H9 (cell line): ENCODE measurements at regions not wholly inside any gene's neighbourhood (a gene's known extent, or its start where the extent isn't known, plus 50 kb on each side); places are given as distances from the start of the nearest gene placed in this dataset.

Source experiments
- DNase-seq: peaks from one replicate; pipeline ENCODE4 v3.0.0-alpha.2; 2017
- H2AFZ ChIP-seq: one replicate; pipeline ENCODE4 v1.6.1; 2013; ENCODE audit warnings: mild to moderate bottlenecking, low read length, control low read depth, moderate library complexity
- H2AK5ac ChIP-seq: 2 replicates; pipeline ENCODE4 v1.6.1; 2013; ENCODE audit warnings: low read length, control low read depth, mixed read lengths; ENCODE audit not compliant: insufficient read length
- H2BK120ac ChIP-seq: one replicate; pipeline ENCODE4 v1.6.1; 2013; ENCODE audit warnings: low read depth, mild to moderate bottlenecking, low read length, control low read depth, inconsistent platforms; ENCODE audit not compliant: poor library complexity, severe bottlenecking
- H2BK12ac ChIP-seq: 2 replicates; pipeline ENCODE4 v1.6.1; 2013; ENCODE audit warnings: low read length, control low read depth, mixed read lengths, low read depth; ENCODE audit not compliant: insufficient read length
- H2BK15ac ChIP-seq: 2 replicates; pipeline ENCODE4 v1.6.1; 2013; ENCODE audit warnings: low read depth, low read length, control low read depth
- H2BK20ac ChIP-seq: one replicate; pipeline ENCODE4 v1.6.1; 2013; ENCODE audit warnings: low read depth, mild to moderate bottlenecking, low read length, control low read depth, inconsistent platforms; ENCODE audit not compliant: poor library complexity, severe bottlenecking
- H2BK5ac ChIP-seq: 2 replicates; pipeline ENCODE4 v1.6.1; 2013; ENCODE audit warnings: low read length, control low read depth, mixed read lengths; ENCODE audit not compliant: insufficient read length
- H3K14ac ChIP-seq: 2 replicates; pipeline ENCODE4 v1.6.1; 2013; ENCODE audit warnings: low read length, control low read depth; ENCODE audit not compliant: insufficient read depth
- H3K18ac ChIP-seq: 2 replicates; pipeline ENCODE4 v1.6.1; 2013; ENCODE audit warnings: low read depth, mild to moderate bottlenecking, mixed read lengths, low read length, control low read depth; ENCODE audit not compliant: insufficient read length
- H3K23ac ChIP-seq: 2 replicates; pipeline ENCODE4 v1.6.1; 2013; ENCODE audit warnings: low read length, control low read depth, mixed read lengths, low read depth; ENCODE audit not compliant: insufficient read length
- H3K23me2 ChIP-seq: 2 replicates; pipeline ENCODE4 v1.6.1; 2013; ENCODE audit warnings: low read depth, mild to moderate bottlenecking, mixed read lengths, low read length, control low read depth; ENCODE audit not compliant: insufficient read length, poor library complexity, severe bottlenecking
- H3K27ac ChIP-seq: 2 replicates; pipeline ENCODE4 v1.5.1; 2013; ENCODE audit warnings: low read length, control low read depth, mixed read lengths, low read depth; ENCODE audit not compliant: insufficient read length
- H3K27me3 ChIP-seq: 2 replicates; pipeline ENCODE4 v1.6.1; 2013; ENCODE audit warnings: low read length, control low read depth, inconsistent platforms; ENCODE audit not compliant: insufficient read depth
- H3K4ac ChIP-seq: 2 replicates; pipeline ENCODE4 v1.6.1; 2013; ENCODE audit warnings: low read depth, mild to moderate bottlenecking, control low read depth, inconsistent platforms, low read length, moderate library complexity
- H3K4me1 ChIP-seq: 2 replicates; pipeline ENCODE4 v1.6.1; 2013; ENCODE audit warnings: low read length, control low read depth, inconsistent platforms; ENCODE audit not compliant: insufficient read depth
- H3K4me2 ChIP-seq: 2 replicates; pipeline ENCODE4 v1.6.1; 2013; ENCODE audit warnings: low read length, control low read depth, mixed read lengths; ENCODE audit not compliant: insufficient read length, insufficient read depth
- H3K56ac ChIP-seq: 2 replicates; pipeline ENCODE4 v1.6.1; 2013; ENCODE audit warnings: low read depth, mild to moderate bottlenecking, mixed read lengths, low read length, control low read depth; ENCODE audit not compliant: insufficient read length
- H3K79me1 ChIP-seq: 2 replicates; pipeline ENCODE4 v1.6.1; 2013; ENCODE audit warnings: low read depth, mild to moderate bottlenecking, moderate library complexity, low read length, control low read depth, inconsistent platforms; ENCODE audit not compliant: insufficient read depth, poor library complexity, severe bottlenecking
- H3K79me2 ChIP-seq: 2 replicates; pipeline ENCODE4 v1.6.1; 2013; ENCODE audit warnings: low read length, control low read depth, inconsistent platforms; ENCODE audit not compliant: insufficient read depth
- H3K9ac ChIP-seq: 2 replicates; pipeline ENCODE4 v1.6.1; 2013; ENCODE audit warnings: low read length, control low read depth, mixed read lengths; ENCODE audit not compliant: insufficient read length; ENCODE audit errors: extremely low read depth
- H3K9me3 ChIP-seq: one replicate; pipeline ENCODE4 v1.6.1; 2013; ENCODE audit warnings: low read depth, low read length, inconsistent platforms; ENCODE audit not compliant: control insufficient read depth
- H3T11ph ChIP-seq: one replicate; pipeline ENCODE4 v1.6.1; 2013; ENCODE audit warnings: mild to moderate bottlenecking, low read length, control low read depth, inconsistent platforms
- H4K20me1 ChIP-seq: one replicate; pipeline ENCODE4 v1.6.1; 2013; ENCODE audit not compliant: control insufficient read depth, insufficient read length, insufficient read depth
- H4K5ac ChIP-seq: 2 replicates; pipeline ENCODE4 v1.6.1; 2013; ENCODE audit warnings: low read depth, mild to moderate bottlenecking, mixed read lengths, low read length, control low read depth; ENCODE audit not compliant: insufficient read length
- H4K8ac ChIP-seq: replicated peaks from 2 replicates; pipeline ENCODE4 v1.6.1; 2013; ENCODE audit warnings: low read length, control low read depth, mixed read lengths, low read depth; ENCODE audit not compliant: insufficient read length
- H4K91ac ChIP-seq: 2 replicates; pipeline ENCODE4 v1.6.1; 2013; ENCODE audit warnings: low read depth, mild to moderate bottlenecking, moderate library complexity, mixed read lengths, low read length, control low read depth; ENCODE audit not compliant: insufficient read length
- H3K27ac Mint-ChIP-seq, 3 experiments: 2 replicates in 2 of 3; 3 replicates in 1 of 3; pipeline ENCODE4 v1.8.0; 2020 to 2021; ENCODE audit warnings: mixed read lengths in 3 of 3, mild to moderate bottlenecking in 1 of 3, moderate library complexity in 1 of 3
- H3K27me3 Mint-ChIP-seq: 2 replicates; pipeline ENCODE4 v1.8.0; 2021; ENCODE audit warnings: low read depth, mild to moderate bottlenecking, moderate library complexity, mixed read lengths
- H3K36me3 Mint-ChIP-seq, 3 experiments: 2 replicates in 2 of 3; 3 replicates in 1 of 3; pipeline ENCODE4 v1.8.0; 2020 to 2021; ENCODE audit warnings: low read depth in 3 of 3, mixed read lengths in 3 of 3; ENCODE audit not compliant: insufficient read depth in 1 of 3
- H3K4me1 Mint-ChIP-seq, 2 experiments: 2 replicates each; pipeline ENCODE4 v1.8.0; 2020; ENCODE audit warnings: mixed read lengths in 2 of 2
- H3K4me3 Mint-ChIP-seq, 2 experiments: 2 replicates in 1 of 2; 3 replicates in 1 of 2; pipeline ENCODE4 v1.8.0; 2020 to 2021; ENCODE audit warnings: mild to moderate bottlenecking in 2 of 2, mixed read lengths in 2 of 2, moderate library complexity in 1 of 2
- H3K9me3 Mint-ChIP-seq, 2 experiments: 2 replicates in 1 of 2; 3 replicates in 1 of 2; pipeline ENCODE4 v1.8.0; 2020; ENCODE audit warnings: mild to moderate bottlenecking in 2 of 2, mixed read lengths in 2 of 2, moderate library complexity in 1 of 2
- WGBS: extraction: QIAGEN DNeasy Blood & Tissue Kit; methylation state at CpG from one replicate; pipeline ENCODE4 v1.1.7; 2013; ENCODE audit warnings: missing lambda C conversion rate, low lambda C conversion rate, mixed read lengths; ENCODE audit not compliant: insufficient read length; ENCODE audit errors: extremely low coverage; 5-methylcytosine and 5-hydroxymethylcytosine counted together
- TF ChIP-seq, protein P1 (sequence below): fragments of 200-600 bp; sonication (generic); conservative IDR thresholded peaks from 3 replicates; pipeline ENCODE4 v1.8.0; 2021; ENCODE audit warnings: antibody characterized with exemption, mild to moderate bottlenecking

DNA sequence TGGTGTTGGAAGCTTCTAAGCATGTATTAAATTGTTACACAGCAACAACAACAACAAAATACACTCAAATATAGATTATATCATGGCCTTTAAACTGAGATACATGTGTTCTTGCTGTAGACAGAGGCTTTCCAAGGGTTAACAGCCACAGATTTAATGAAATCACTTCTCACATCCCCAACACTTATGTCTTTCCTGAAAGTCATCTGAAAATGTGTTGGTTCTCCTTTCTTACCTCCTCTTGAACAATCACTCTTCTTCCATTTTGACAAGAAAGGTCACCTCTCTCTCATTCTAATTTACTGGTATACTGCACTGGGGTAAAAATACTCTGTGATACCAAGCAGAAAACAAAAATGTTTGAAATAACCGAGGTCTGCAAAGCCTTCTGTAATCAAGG is 507.3 kb upstream of the KCNMB2 start:
- H3K9me3 ChIP-seq, result no peaks in the 10 kb centered on the region
- H3K27me3 ChIP-seq, result no peaks in the 10 kb centered on the region
- H2BK20ac ChIP-seq, result no peak overlapping the region
- TF ChIP-seq, protein P1, sequence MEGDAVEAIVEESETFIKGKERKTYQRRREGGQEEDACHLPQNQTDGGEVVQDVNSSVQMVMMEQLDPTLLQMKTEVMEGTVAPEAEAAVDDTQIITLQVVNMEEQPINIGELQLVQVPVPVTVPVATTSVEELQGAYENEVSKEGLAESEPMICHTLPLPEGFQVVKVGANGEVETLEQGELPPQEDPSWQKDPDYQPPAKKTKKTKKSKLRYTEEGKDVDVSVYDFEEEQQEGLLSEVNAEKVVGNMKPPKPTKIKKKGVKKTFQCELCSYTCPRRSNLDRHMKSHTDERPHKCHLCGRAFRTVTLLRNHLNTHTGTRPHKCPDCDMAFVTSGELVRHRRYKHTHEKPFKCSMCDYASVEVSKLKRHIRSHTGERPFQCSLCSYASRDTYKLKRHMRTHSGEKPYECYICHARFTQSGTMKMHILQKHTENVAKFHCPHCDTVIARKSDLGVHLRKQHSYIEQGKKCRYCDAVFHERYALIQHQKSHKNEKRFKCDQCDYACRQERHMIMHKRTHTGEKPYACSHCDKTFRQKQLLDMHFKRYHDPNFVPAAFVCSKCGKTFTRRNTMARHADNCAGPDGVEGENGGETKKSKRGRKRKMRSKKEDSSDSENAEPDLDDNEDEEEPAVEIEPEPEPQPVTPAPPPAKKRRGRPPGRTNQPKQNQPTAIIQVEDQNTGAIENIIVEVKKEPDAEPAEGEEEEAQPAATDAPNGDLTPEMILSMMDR, result no peak
- no peak overlapping the region for H2AFZ ChIP-seq
- H3K4me2 ChIP-seq, result no peak overlapping the region
- H3K9ac ChIP-seq, result no peak overlapping the region
- peaks cover 0 to 5% of the 10 kb centered on the region in 2 experiments; a peak in 1 of 4 replicates for H3K4me1 Mint-ChIP-seq
- no peak overlapping the region for H2BK15ac ChIP-seq
- H3K56ac ChIP-seq, result no peak overlapping the region
- no peaks in the 10 kb centered on the region for H3K36me3 Mint-ChIP-seq
- no peak overlapping the region for H3K18ac ChIP-seq
- WGBS, result no CpG with 5 or more reads among the region's 1 CpG
- no peak overlapping the region for H2BK120ac ChIP-seq
- no peak overlapping the region for H3K14ac ChIP-seq
- no peaks in the 10 kb centered on the region for H3K79me1 ChIP-seq
- H3K9me3 Mint-ChIP-seq, result no peaks in the 10 kb centered on the region
- no peaks in the 10 kb centered on the region for H3K4me1 ChIP-seq
- H3K23ac ChIP-seq, result no peak overlapping the region
- no peaks in the 10 kb centered on the region for H3K79me2 ChIP-seq
- no peaks in the 10 kb centered on the region for H3K23me2 ChIP-seq
- no peak overlapping the region for H3K27ac ChIP-seq
- no peak overlapping the region for H2AK5ac ChIP-seq
- no peak overlapping the region for H4K5ac ChIP-seq
- no peaks in the 10 kb centered on the region for H3K27me3 Mint-ChIP-seq
- no peaks in the 10 kb centered on the region for H4K20me1 ChIP-seq
- no peak overlapping the region for H3T11ph ChIP-seq
- no peak for DNase-seq
- no peak overlapping the region for H3K27ac Mint-ChIP-seq
- H2BK5ac ChIP-seq, result no peak overlapping the region
- H3K4me3 Mint-ChIP-seq, result no peak overlapping the region
- H2BK12ac ChIP-seq, result no peak overlapping the region
- H4K91ac ChIP-seq, result no peak overlapping the region
- H3K4ac ChIP-seq, result no peak overlapping the region
- no peak overlapping the region for H4K8ac ChIP-seq
